ENCODE measurements at regions not wholly inside any gene's neighbourhood (a gene's known extent, or its start where the extent isn't known, plus 50 kb on each side); places are given as distances from the start of the nearest gene placed in this dataset.

DNA sequence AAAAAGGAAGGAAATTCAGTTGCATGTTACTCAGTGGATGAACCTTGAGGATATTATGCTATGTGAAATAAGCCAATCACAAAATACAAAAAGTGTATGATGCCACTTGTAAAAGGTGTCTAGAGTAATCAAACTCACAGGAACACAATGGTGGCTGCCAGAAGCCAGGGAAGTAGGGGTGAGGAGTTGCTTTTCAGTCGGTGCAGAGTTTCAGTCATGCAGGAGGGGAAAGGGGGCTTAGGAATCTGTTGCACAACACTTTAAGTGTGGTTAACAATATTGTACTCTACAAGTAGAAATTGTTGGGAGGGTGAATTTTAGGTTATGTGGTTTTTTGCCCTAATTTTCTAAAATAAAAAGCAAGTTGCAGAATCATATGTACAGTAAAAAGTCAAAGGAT is 184.2 kb upstream of the RAB4A start:
- no peak for TF ChIP-seq CTCF (IDR thresholded peaks at IDR 0.05)
- TF ChIP-seq POLR2A (IDR thresholded peaks at IDR 0.05), result no peak

Data from right lobe of liver (tissue), 4 donors.